Amygdala (tissue), 56 donors: ENCODE measurements at regions not wholly inside any gene's neighbourhood (a gene's known extent, or its start where the extent isn't known, plus 50 kb on each side); places are given as distances from the start of the nearest gene placed in this dataset.

ENCODE experiments used
- DNase-seq, 56 donors: peaks; one replicate each; lab custom pipeline; 2025; lab: John Stamatoyannopoulos, UW

DNA sequence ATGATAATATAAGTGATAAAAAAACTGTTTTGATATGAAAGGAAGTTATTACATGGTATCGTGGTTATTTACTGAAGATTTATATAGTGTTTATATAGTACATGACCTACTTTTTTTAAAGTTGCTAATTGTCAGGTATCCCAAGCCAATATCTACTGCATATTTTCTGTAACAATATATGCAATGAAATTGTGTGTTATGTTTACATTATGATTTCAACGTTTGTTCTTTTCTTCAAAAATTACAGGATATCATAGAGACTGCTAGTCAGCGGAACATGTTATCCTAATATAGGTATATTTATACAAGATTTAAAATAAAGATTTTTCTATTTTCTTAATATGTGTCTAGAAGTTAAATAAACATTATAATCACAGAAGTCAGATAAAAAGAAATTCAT is 167.5 kb upstream of the DPYD start:
- no peak for DNase-seq

DNA sequence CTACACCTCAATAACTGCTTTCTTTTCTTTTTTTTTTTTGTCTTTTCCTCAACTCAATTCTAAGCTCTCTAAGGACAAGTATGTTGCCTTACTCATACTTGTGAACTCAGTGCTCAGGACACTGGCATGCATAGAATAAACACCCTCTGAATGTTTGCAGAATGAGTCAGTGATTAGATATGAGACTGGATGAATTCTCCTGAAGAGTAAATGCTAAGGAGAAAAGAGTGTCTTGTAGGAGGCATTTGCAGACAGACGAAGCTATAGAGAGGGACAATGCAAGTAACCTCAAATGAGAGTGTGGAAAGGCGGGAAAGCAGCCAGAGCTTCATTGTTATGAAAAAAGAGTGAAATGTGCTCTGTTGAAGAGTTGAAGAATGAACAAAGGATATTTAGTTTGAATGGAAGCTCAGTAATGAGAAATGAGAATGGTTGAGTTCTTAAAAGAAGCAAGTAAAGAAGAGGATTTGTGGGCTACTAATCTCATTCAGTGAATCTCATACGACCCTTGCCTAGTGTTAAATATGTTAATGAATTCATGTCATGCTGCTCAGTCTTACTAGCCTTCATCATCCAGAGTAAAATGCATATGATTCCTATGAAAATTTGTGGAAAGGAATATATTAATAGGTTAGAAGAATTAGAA is 166.1 kb upstream of the DPYD start:
- DNase-seq = no peak

DNA sequence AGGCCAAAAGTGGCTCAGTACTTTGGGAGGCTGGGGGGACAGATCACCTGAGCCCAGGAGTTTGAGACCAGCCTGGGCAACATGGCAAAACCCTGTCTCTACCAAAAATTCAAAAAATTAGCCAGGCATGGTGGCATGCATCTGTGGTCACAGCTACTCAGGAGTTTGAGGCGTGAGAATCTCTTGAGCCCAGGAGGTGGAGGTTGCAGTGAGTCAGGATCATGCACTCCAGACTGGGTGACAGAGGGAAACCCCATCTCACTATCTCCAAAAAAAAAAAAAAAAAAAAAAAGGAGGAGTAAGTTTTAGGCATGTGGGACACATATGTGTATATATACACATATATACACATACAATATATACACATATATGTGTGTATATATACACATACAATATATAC is 165.3 kb upstream of the DPYD start:
- DNase-seq = no peak

DNA sequence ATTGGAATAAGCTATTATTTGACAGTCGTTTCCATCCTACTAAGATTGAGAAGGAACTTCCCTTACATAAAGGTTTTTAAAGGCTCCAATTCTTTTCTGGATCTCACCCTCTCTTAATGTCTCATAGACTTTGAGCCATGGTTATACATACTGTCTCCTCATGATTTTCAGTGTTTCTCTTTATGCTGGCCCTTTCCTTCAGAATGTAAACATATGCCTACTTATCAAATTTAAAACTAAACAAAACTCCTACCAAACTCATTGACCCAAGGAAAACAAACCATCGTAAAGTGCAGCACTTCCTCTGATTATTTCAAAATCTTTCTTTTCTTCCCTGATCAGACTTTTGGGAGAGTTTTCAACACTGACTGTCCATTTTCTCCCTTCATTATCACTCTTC is 163.4 kb upstream of the DPYD start:
- DNase-seq = no peak

DNA sequence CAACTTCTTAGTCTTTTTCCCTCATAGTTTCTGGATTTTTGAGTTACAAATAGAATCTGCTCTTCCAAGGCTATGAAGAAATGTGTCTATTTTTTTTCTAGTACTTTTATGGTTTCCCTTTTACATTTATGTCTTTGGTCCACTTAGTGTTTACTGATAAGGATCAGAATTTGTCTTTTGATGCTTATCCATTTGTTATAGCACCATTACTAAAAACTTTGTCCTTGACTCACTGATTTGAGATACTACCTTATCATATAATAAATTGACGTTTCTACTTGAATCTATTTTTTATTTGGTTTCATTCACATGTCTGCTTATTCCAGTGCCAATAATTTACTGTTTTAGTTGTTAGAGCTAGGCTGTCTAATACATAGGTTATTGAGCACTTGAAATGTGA is 161.1 kb upstream of the DPYD start:
- no peak for DNase-seq

DNA sequence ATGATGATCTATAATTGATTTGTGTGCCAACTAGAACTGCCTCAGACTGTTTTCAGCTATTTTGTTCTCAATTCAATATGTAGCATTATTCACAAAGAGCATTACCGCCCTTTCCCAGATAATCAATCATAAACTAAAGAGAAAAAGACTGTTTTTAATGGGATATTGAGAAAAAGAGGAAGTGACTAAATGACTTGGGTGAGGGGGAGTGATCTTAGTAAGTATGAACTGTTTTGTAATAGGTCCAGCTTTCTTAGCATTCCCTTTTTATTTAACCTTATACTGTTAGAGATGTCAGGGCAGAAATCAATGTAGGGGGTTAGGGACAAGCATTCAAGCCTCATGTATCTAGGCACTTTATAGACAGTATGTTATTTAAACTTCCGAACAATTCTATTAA is 157.8 kb upstream of the DPYD start:
- DNase-seq = no peak

DNA sequence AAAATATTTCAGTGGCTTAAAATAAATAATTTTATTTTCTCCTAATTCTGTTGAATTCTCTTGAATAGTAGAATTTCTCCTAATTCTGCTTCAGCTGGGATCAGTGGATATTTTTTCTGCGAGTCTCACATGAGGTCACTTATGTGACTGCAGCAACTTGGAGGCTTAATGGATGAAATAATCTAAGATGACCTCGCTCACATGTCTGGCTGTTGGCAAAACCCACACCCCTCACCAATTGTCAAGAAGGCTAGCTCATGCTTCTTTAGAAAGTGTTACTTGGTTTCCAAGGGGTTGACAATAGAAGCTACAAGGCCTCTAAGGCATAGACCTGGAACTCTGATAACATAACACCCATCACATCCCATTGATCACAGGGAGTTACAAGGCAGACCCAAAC is 156.9 kb upstream of the DPYD start:
- no peak for DNase-seq

DNA sequence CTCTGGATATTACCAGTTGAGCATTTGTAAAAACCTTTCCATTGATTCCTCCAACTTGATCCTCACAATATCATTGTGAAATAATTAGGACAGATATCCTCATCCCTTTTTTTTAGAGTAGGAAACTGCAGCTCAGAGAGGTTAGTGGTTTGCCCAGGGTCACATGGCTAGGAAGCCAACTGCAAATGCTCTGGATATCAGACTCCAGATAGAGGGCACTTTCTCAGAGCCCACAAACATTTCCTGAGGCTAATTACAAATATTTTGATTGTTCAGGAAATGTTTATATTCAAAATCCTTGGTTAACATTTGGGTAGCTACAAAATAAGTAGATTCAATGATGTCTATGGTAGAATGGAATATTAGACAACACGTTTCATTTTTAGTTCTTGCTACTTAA is 154.8 kb upstream of the DPYD start:
- no peak for DNase-seq

DNA sequence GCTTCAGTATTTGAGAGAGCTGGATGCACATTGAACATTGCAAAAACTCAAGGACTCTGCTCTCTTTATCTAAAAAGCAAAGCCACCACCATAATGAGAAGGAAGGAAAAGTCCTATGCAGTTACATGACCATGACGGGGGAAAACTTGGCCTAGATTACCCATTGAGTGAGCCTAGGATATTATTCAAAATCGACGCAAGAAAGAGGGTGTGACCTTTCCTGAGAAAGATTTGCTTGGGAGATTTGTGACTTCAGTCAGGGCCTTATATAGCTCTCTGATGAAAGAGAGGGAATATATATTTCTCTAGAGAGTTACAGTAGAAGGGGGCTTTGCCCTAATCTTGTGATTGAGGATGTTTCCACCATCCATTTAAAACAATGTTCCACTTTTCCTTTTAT is 153.0 kb upstream of the DPYD start:
- no peak for DNase-seq

DNA sequence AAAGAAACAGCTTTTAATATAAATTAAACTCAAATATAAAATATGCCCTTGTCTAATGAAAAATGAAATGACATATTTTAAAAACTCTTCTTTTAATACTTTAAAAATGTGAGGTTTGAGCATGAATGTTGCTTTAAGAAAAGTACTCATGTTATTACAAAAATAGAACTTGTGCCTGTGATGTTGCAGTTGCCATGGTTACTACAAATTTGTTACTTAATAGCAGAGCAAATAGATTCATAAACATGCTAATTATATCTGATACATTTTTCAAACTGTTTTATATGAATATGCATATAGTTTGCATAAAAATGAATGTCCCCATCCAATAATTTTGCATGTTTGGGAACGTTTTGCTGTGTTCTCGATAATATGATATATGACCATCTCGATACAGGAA is 152.3 kb upstream of the DPYD start:
- no peak for DNase-seq

DNA sequence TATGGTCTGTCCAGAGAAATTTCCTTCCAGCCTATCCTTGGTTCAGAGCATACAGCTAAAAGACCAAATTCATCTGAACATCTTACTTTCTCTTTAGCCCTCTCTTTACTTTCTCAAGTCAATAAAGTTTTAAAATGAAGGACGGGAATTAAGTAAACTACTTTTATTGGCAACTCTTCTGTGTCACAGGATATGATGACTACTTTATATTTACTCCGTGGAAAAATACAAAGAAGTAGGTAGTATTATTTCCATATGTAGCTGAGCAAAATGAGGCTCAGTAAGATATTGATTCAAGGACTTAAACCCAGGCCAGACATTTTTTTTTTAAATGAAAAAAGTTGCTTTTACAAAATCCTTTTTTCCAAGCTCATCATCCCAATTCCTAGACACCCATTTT is 151.2 kb upstream of the DPYD start:
- DNase-seq = no peak

DNA sequence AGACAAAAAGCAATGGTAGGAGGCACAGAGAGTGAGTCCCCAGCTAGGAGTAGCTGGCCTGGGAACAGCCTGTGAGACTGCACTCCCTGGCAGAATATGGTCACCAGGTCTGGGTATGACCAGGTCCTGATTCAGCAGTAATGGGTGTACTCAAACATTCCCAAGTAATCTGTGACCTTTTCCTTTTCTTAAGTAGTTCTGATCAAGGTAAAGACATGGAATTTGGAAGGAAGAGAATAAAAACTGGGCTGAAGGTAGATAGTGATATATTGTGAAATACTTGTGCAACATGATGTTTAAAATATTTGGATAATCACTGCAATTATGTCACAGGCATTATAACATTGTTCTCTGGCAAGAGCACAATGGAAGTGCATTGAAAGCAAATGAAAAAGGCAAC is 147.2 kb upstream of the DPYD start:
- DNase-seq = no peak

DNA sequence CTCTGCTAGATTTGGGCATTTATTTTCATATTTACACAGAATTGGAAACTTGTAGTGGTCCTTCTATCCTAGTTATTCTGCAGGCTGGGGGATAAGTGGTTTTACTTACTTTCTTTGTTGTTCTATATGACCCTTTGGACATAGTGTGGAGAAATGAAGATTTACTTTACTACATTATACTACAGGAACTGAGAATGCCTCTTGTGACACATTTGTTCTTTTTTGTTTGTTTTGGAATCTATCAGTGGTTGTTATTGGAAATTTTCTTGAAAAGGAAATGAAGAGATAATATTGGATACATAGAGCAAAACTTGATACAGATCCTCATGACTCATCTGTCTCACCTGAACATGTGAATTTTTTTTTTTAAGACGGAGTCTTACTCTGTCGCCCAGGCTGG is 146.1 kb upstream of the DPYD start:
- DNase-seq = no peak

DNA sequence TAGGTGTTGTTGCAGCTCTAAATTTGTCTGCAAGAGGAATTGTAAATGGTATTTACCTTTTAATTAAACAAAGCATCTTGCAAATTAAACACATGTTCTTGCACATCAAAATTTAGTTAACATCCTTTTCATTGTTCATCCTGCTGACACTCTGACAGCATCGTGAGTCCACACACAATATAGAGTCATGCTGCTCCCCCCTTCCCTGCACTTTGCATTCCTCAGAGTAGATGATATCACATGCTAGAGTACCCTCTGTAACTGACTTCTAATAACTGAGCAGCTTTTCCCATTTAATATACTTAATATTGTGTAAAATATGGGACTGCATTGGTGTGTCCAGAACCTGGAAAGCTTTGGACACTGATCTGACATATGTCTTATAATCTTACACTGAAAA is 138.8 kb upstream of the DPYD start:
- no peak for DNase-seq

DNA sequence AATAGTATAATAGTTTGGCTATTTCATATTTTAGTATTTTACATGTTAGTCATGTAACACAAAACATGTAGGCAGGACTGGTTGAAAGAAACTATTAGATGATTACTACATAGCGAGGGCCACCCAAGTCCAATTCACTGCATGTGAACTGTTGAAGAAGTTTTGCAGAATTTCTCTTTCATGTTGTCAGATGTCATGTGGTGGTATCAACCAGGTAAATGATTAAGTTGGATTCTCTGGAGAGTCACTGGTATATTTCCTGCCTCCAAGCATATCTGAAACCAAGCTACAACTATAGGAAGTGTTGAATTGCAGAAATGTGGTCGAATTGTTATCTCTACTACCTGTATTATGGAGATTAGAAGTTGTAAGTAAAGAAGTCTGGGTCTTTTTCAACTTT is 137.8 kb upstream of the DPYD start:
- no peak for DNase-seq

DNA sequence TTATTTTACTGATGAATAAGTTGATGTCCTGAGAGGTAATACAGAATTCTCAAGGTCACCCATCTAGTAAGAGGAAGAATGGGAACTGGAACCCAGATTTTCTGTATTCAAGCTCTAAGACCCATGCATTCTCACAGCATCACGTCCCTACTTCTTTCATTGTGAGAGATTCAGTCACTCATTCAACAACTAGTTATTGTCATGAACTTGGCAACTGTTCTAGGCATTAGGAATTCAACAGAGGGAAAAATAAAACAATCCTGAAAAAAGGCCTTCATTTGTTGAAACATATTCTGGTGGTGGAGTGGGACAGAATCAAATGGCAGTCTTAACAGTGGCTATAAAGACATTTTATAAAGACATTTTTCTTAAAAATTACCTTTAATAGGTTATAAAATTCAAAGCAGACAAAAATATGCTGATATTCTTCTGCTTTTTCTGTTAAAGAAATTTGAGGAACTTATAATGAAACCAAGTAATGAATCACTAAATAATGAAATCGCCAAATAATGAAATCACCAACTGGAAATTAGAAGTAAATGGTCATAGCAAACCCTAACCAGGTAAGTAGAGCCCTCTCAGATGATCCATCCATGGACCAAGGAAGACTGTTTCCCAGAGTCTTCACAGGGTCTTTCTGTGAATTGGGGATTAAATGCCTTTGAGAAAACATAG is 136.5 kb upstream of the DPYD start:
- DNase-seq = peak in 1 of 56 donors; percentile 22

DNA sequence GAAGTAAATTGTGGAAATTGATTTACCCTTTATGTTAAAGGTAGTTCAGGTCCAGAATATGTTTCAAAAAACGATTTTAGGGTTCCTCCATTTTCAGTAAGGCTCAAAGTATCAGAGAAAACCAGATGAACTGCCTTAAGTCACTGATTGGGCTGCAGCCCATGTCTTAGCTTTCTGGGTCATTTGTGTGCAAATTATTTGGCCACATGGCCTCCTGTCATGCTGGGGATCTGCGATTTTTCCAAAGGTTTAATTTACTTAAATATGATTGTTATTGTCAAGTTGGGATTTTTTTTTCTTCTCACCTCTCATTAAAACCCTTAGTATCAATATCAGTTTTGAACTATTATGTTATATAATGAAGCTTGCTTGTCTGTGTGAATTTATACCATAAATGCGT is 135.9 kb upstream of the DPYD start:
- DNase-seq = no peak

DNA sequence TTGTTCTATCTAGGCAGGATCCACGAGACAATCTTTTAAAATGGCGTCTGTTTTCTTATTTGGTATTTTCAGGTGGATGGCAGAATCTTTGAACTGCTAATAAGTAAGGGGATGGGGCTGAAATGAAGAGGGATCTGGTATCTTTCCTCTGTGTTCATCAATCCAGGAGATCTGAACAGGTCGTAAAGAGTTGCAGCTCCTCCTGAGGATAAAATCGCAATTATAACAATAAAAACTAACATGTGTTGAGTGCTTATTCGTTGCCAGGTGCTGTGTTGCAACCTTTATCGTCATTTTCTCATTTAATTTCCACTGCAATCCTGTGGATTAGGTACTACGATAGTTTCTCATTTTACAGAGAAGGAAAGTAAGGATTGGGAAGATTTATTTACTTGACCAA is 134.6 kb upstream of the DPYD start:
- no peak for DNase-seq

DNA sequence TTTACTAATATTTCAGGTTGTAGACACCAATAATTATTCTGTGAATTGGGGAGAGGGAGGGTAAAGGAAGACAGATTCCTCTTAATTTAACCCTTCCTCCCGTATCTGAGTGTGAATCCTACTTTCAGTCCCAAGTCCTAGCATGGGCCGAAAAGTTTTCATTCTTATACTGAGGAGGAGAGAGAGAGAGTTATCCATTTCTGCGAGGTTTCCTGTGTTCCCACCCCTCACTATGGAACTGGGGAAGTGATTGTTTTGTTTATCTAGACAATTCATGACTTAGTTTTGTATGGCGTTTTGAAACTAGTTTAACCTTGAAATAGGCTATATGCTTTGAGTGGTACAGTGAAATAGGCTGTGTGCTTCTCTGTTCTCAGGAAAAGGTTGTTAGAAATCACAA is 134.0 kb upstream of the DPYD start:
- no peak for DNase-seq

DNA sequence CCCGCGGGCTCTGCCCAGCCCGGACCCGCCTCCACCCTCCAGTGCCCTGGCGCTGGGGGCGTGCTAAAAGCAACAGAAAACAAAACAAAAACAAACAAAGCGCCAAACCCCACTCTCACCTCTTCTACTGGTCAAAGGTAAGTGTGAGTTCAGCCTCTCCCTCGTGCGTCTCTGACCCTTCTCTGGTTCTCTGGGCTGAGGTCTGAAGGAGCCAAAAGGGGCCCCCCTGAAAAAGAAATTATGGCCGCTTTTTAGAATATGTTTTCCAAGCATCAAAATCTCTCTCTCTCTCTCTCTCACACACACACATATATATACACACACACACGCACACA is 133.5 kb upstream of the DPYD start:
- DNase-seq = no peak

DNA sequence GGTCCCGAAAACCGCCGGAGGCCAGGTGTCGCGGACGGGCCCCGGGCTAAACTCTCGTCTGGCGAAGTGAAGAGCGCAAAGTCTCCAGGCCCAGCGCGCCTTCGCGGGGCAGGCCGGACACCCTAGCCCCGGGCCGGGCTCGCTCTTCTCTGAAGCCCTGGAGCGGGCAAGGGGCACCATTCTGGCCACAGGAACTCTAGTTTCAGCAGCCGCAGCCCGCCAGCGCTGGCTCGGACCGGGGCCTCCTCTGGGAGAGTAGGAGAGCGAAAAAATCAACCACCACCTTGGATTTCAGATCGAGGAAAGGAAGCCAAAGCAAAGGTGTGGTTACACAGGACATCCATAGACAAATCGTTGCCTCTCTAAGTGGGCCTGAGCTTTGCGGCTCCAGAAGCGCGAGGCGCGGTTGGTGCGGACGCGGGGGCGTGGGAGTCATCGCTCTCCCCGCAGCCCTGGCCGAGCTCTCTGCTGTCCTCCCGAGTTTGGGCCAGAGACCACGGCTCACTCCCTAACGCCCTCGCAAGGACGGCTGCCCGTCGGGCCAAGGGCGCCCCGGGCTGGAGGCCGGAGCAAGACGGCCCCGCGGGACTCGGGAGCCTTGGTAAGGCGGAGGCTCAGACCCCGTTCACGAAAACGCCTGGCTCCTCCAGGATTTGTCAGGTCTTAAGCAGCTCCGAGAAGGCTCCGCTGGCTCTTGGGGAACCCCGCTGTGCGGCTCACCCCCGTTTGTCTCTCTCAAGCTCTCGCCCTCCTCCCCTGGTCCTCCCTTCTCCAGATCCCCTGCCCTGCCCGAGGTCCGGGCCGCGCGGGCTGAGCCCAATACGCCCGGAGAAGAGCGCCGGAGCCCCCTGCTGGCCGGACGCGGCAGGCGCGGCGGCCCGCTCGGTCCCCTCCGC is 132.9 kb upstream of the DPYD start:
- peak in 30 of 56 donors; percentile 23 to 78 (median 55) for DNase-seq
